ENCODE measurements at regions not wholly inside any gene's neighbourhood (a gene's known extent, or its start where the extent isn't known, plus 50 kb on each side); places are given as distances from the start of the nearest gene placed in this dataset.

DNA sequence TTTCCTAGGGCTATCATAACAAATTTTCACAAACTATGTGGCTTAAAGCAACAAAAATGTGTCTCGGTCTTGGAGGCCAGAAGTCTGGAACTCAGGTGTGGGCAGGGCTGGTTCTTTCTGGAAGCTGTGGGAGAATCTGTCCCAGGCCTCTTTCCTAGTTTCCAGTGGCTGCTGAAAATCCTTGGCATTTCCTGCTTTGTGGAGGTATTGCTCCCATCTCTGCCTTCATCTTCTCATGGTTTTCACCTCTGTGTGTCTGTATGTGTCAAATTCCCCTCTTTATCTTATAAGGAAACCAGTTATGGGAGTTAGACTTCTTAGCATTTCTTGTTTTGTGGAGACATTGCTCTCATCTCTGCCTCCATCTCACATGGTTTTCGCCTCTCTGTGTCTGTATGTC lies 130.4 kb upstream of the PLET1 start:
- Histone ChIP-seq H3K4me1 (ENCODE audit: control insufficient read depth in 1 of 2, insufficient read depth in 2 of 2, low read length in 2 of 2) (no peaks in the 10 kb centered on the region), H4K20me1 (ENCODE audit: insufficient read depth, low read length) (no peaks in the 10 kb centered on the region), H3K36me3 (replicated peaks in 1 of 2; ENCODE audit: control insufficient read depth in 1 of 2, insufficient read depth in 2 of 2, low read length in 2 of 2) (no peaks in the 10 kb centered on the region), H3K27ac (ENCODE audit: low read depth in 1 of 2, low read length in 2 of 2) (no peak overlapping the region), H2AFZ (ENCODE audit: insufficient read depth, low read depth, low read length, poor library complexity, severe bottlenecking) (no peak overlapping the region), H3K9ac (ENCODE audit: insufficient read depth, low read length, poor library complexity, severe bottlenecking) (no peak overlapping the region), H3K79me2 (ENCODE audit: insufficient read depth, low read length) (no peaks in the 10 kb centered on the region), H3K4me2 (replicated peaks; ENCODE audit: extremely low read depth, low read length, poor library complexity, severe bottlenecking) (no peak overlapping the region), H3K9me3 (replicated peaks in 1 of 2; ENCODE audit: control insufficient read depth in 1 of 2, insufficient read depth in 1 of 2, low read length in 2 of 2) (peaks cover 0 to 4% of the 10 kb centered on the region in 2 donors), H3K4me3 (replicated peaks in 1 of 3; ENCODE audit: low read depth in 2 of 3, low read length in 3 of 3) (no peak overlapping the region), H3K27me3 (ENCODE audit: control insufficient read depth in 2 of 2, insufficient read depth in 2 of 2, low read length in 2 of 2) (no peaks in the 10 kb centered on the region)
- WGBS (ENCODE audit: insufficient coverage), result 0% methylated on average over 1 of the region's 2 CpGs
- no peak overlapping the region for H3K27ac Mint-ChIP-seq
- intact Hi-C loops (cut with micrococcal nuclease), result no loop called here
- H3K36me3 Mint-ChIP-seq, result no peaks in the 10 kb centered on the region
- H3K4me3 Mint-ChIP-seq, result no peak overlapping the region
- H3K9me3 Mint-ChIP-seq, result peaks cover 3 to 11% (median 6%) of the 10 kb centered on the region in 7 donors
- H3K27me3 Mint-ChIP-seq (ENCODE audit: low read depth in 3 of 3), result peaks cover 2 to 9% (median 7%) of the 10 kb centered on the region in 3 donors
- no peak for DNase-seq
- TF ChIP-seq CTCF (IDR thresholded peaks at IDR 0.05), result no peak
- H3K4me1 Mint-ChIP-seq, result no peaks in the 10 kb centered on the region

DNA sequence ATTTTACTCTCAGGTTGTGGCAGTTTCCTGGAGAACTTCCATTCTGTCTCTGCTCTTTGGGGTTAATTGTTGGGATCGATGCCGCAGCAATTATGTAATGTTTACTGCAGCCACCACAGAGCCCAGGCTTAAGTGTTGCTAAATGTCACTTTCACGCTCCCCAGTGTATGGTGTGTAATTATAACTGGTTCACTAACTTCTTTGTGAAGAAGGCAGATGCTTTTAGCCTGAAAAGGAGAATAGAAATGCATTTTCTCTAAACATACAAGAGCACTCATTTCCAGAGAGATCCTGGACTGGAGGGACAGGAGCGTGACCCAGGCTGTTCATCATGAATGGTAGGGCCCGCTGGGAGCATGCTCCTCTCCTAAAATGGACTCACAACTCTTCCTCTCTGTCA lies 132.2 kb upstream of the PLET1 start:
- peaks cover 2 to 9% (median 2%) of the 10 kb centered on the region in 3 donors for H3K27me3 Mint-ChIP-seq (ENCODE audit: low read depth in 3 of 3)
- TF ChIP-seq CTCF (IDR thresholded peaks at IDR 0.05), result no peak
- Histone ChIP-seq H3K4me3 (replicated peaks in 1 of 3; ENCODE audit: low read depth in 2 of 3, low read length in 3 of 3) (no peak overlapping the region), H3K4me1 (ENCODE audit: control insufficient read depth in 1 of 2, insufficient read depth in 2 of 2, low read length in 2 of 2) (no peaks in the 10 kb centered on the region), H3K4me2 (replicated peaks; ENCODE audit: extremely low read depth, low read length, poor library complexity, severe bottlenecking) (no peak overlapping the region), H3K27ac (ENCODE audit: low read depth in 1 of 2, low read length in 2 of 2) (no peak overlapping the region), H3K9me3 (replicated peaks in 1 of 2; ENCODE audit: control insufficient read depth in 1 of 2, insufficient read depth in 1 of 2, low read length in 2 of 2) (peaks cover 0 to under 1% of the 10 kb centered on the region in 2 donors), H3K36me3 (replicated peaks in 1 of 2; ENCODE audit: control insufficient read depth in 1 of 2, insufficient read depth in 2 of 2, low read length in 2 of 2) (no peaks in the 10 kb centered on the region), H3K9ac (ENCODE audit: insufficient read depth, low read length, poor library complexity, severe bottlenecking) (no peak overlapping the region), H2AFZ (ENCODE audit: insufficient read depth, low read depth, low read length, poor library complexity, severe bottlenecking) (no peak overlapping the region), H3K27me3 (ENCODE audit: control insufficient read depth in 2 of 2, insufficient read depth in 2 of 2, low read length in 2 of 2) (no peaks in the 10 kb centered on the region), H3K79me2 (ENCODE audit: insufficient read depth, low read length) (no peaks in the 10 kb centered on the region), H4K20me1 (ENCODE audit: insufficient read depth, low read length) (no peaks in the 10 kb centered on the region)
- no peaks in the 10 kb centered on the region for H3K4me1 Mint-ChIP-seq
- no peaks in the 10 kb centered on the region for H3K36me3 Mint-ChIP-seq
- no peak for DNase-seq
- WGBS (ENCODE audit: insufficient coverage), result 72% methylated on average over 4 of the region's 5 CpGs
- no peak overlapping the region for H3K4me3 Mint-ChIP-seq
- no peak overlapping the region for H3K27ac Mint-ChIP-seq
- peaks cover 0 to 5% (median 3%) of the 10 kb centered on the region in 7 donors for H3K9me3 Mint-ChIP-seq
- intact Hi-C loops (cut with micrococcal nuclease), result no loop called here
